GM21723 (cell line): ENCODE measurements at regions not wholly inside any gene's neighbourhood (a gene's known extent, or its start where the extent isn't known, plus 50 kb on each side); places are given as distances from the start of the nearest gene placed in this dataset.

ENCODE experiments used
- ATAC-seq: cut with Tn5 transposase; IDR thresholded peaks from one replicate; pipeline ENCODE4 v1.9.1; 2021; ENCODE audit warnings: mild to moderate bottlenecking, moderate library complexity; ENCODE audit not compliant: unreplicated experiment

- no peak for ATAC-seq
These were observed 1583.2 kb downstream of the SUCLG1 start for GRCh38 chr2:82875858-82876257.

- no peak for ATAC-seq
These were observed 1601.1 kb downstream of the SUCLG1 start for GRCh38 chr2:82857967-82858366.

GRCh38 chr2:82853299-82853698, 1605.8 kb downstream of the SUCLG1 start:
- no peak for ATAC-seq

GRCh38 chr2:82852787-82853186, 1606.3 kb downstream of the SUCLG1 start:
- ATAC-seq = no peak

- ATAC-seq = no peak
These were observed 1610.8 kb downstream of the SUCLG1 start for GRCh38 chr2:82848285-82848684.

GRCh38 chr2:82839036-82839435, 1620.0 kb downstream of the SUCLG1 start:
- no peak for ATAC-seq

- no peak for ATAC-seq
These were observed 1621.3 kb downstream of the SUCLG1 start for GRCh38 chr2:82837588-82838304.

- no peak for ATAC-seq
These were observed 1624.2 kb downstream of the SUCLG1 start for GRCh38 chr2:82834893-82835292.

- ATAC-seq = no peak
These were observed 1631.7 kb downstream of the SUCLG1 start for GRCh38 chr2:82827426-82827825.

GRCh38 chr2:82826437-82826836, 1632.6 kb downstream of the SUCLG1 start:
- no peak for ATAC-seq

- no peak for ATAC-seq
These were observed 1633.5 kb downstream of the SUCLG1 start for GRCh38 chr2:82825410-82826090.

GRCh38 chr2:82823892-82824291, 1635.2 kb downstream of the SUCLG1 start:
- no peak for ATAC-seq

GRCh38 chr2:82819951-82820350, 1639.1 kb downstream of the SUCLG1 start:
- no peak for ATAC-seq

GRCh38 chr2:82814146-82814545, 1644.9 kb downstream of the SUCLG1 start:
- ATAC-seq = no peak

GRCh38 chr2:82811946-82812345, 1647.1 kb downstream of the SUCLG1 start:
- no peak for ATAC-seq

- no peak for ATAC-seq
These were observed 1655.8 kb downstream of the SUCLG1 start for GRCh38 chr2:82803307-82803706.

- no peak for ATAC-seq
These were observed 1661.6 kb downstream of the SUCLG1 start for GRCh38 chr2:82797469-82797868.

- ATAC-seq = no peak
These were observed 1662.9 kb downstream of the SUCLG1 start for GRCh38 chr2:82796132-82796531.

- ATAC-seq = no peak
These were observed 1663.6 kb downstream of the SUCLG1 start for GRCh38 chr2:82795446-82795845.

GRCh38 chr2:82793711-82794435, 1665.2 kb downstream of the SUCLG1 start:
- ATAC-seq = no peak

- ATAC-seq = no peak
These were observed 1666.8 kb downstream of the SUCLG1 start for GRCh38 chr2:82792316-82792715.
